ENCODE measurements at regions not wholly inside any gene's neighbourhood (a gene's known extent, or its start where the extent isn't known, plus 50 kb on each side); places are given as distances from the start of the nearest gene placed in this dataset.
"Not testable (repeated sequence)": the region's sequence is repeated elsewhere in the genome, so short reads cannot be mapped to it uniquely, and the experiment has no call there.

GRCh38 chr2:111670776-111671175 lies 213.2 kb downstream of the ANAPC1 start:
- DNase-seq (ENCODE audit: low read depth, low spot score) (no peak), ATAC-seq (no peak)
- no peaks in the 10 kb centered on the region for H3K36me3 ChIP-seq (ENCODE audit: control insufficient read depth, insufficient read depth, low read length)
- no peaks in the 10 kb centered on the region for H3K9me3 ChIP-seq (ENCODE audit: control insufficient read depth, insufficient read depth, low read depth, low read length)
- TF ChIP-seq POLR2AphosphoS5 (IDR thresholded peaks at IDR 0.05; ENCODE audit: low read depth, low read length) (no peak), CTCF (IDR thresholded peaks at IDR 0.05) (no peak), REST (IDR thresholded peaks at IDR 0.05; ENCODE audit: insufficient read depth in 1 of 2, low read depth in 2 of 2, low read length in 1 of 2) (no peak), SIN3A (IDR thresholded peaks at IDR 0.05; ENCODE audit: borderline replicate concordance, insufficient read depth, low read depth, low read length) (no peak), TCF7L2 (IDR thresholded peaks at IDR 0.05; ENCODE audit: low read depth, low read length) (no peak)
- CTCF ChIA-PET: no interaction called here
- H3K27me3 ChIP-seq (ENCODE audit: control insufficient read depth, insufficient read depth, low read length): no peaks in the 10 kb centered on the region
- H3K4me3 ChIP-seq (ENCODE audit: low read depth in 2 of 2, low read length in 2 of 2): no peak overlapping the region
- in situ Hi-C loops (cut with HindIII; ENCODE audit: low pct_unique_long_range_greater_than_20kb, low sequenced_read_pairs) (no loop called here), intact Hi-C loops (cut with micrococcal nuclease; ENCODE audit: unreplicated experiment) (no loop called here)
- BruUV-seq (replicated peaks): no TSS peak
- POLR2A ChIA-PET: interaction anchor here (0.6 kb wide), 1 partner anchor 577 kb away, joined by 3 read pairs; no protein-coding TSS in a partner anchor
- 0 out of 2 replicates have a peak, but pooled peaks cover 11% of the 10 kb centered on the region for H3K4me1 ChIP-seq (ENCODE audit: control insufficient read depth, insufficient read depth, low read length)
- H3K27ac ChIP-seq (ENCODE audit: low read length): no peak overlapping the region

- TF ChIP-seq TCF7L2 (IDR thresholded peaks at IDR 0.05; ENCODE audit: low read depth, low read length) (no peak), REST (IDR thresholded peaks at IDR 0.05; ENCODE audit: insufficient read depth in 1 of 2, low read depth in 2 of 2, low read length in 1 of 2) (no peak), SIN3A (IDR thresholded peaks at IDR 0.05; ENCODE audit: borderline replicate concordance, insufficient read depth, low read depth, low read length) (no peak), POLR2AphosphoS5 (IDR thresholded peaks at IDR 0.05; ENCODE audit: low read depth, low read length) (no peak), CTCF (IDR thresholded peaks at IDR 0.05) (no peak)
- ChIA-PET POLR2A (no interaction called here), CTCF (no interaction called here)
- Histone ChIP-seq H3K36me3 (ENCODE audit: control insufficient read depth, insufficient read depth, low read length) (no peaks in the 10 kb centered on the region), H3K4me1 (ENCODE audit: control insufficient read depth, insufficient read depth, low read length) (0 out of 2 replicates have a peak, but pooled peaks cover 11% of the 10 kb centered on the region), H3K4me3 (ENCODE audit: low read depth in 2 of 2, low read length in 2 of 2) (no peak overlapping the region), H3K27ac (ENCODE audit: low read length) (no peak overlapping the region), H3K9me3 (ENCODE audit: control insufficient read depth, insufficient read depth, low read depth, low read length) (no peaks in the 10 kb centered on the region), H3K27me3 (ENCODE audit: control insufficient read depth, insufficient read depth, low read length) (no peaks in the 10 kb centered on the region)
- intact Hi-C loops (cut with micrococcal nuclease; ENCODE audit: unreplicated experiment): no loop called here
- in situ Hi-C loops (cut with HindIII; ENCODE audit: low pct_unique_long_range_greater_than_20kb, low sequenced_read_pairs): no loop called here
- DNase-seq (ENCODE audit: low read depth, low spot score) (no peak), ATAC-seq (no peak)
- BruUV-seq (replicated peaks): no TSS peak
These were observed 212.4 kb downstream of the ANAPC1 start for GRCh38 chr2:111671426-111672150.

- CTCF ChIA-PET; H3K4me3 ChIP-seq (ENCODE audit: low read depth in 2 of 2, low read length in 2 of 2); in situ Hi-C loops (cut with HindIII; ENCODE audit: low pct_unique_long_range_greater_than_20kb, low sequenced_read_pairs); BruUV-seq (replicated peaks); H3K36me3 ChIP-seq (ENCODE audit: control insufficient read depth, insufficient read depth, low read length); DNase-seq (ENCODE audit: low read depth, low spot score); H3K27ac ChIP-seq (ENCODE audit: low read length); intact Hi-C loops (cut with micrococcal nuclease; ENCODE audit: unreplicated experiment); ATAC-seq; H3K27me3 ChIP-seq (ENCODE audit: control insufficient read depth, insufficient read depth, low read length); H3K9me3 ChIP-seq (ENCODE audit: control insufficient read depth, insufficient read depth, low read depth, low read length); POLR2A ChIA-PET: not testable (repeated sequence)
- H3K4me1 ChIP-seq (ENCODE audit: control insufficient read depth, insufficient read depth, low read length): 0 out of 2 replicates have a peak, but pooled peaks cover 10% of the 10 kb centered on the region
These were observed 211.4 kb downstream of the ANAPC1 start for GRCh38 chr2:111672641-111673040.
